GM18498 (cell line): ENCODE measurements at regions not wholly inside any gene's neighbourhood (a gene's known extent, or its start where the extent isn't known, plus 50 kb on each side); places are given as distances from the start of the nearest gene placed in this dataset.
A peak's percentile ranks its signal among the peaks of the same experiment; 100 is the strongest.

Experiments used
- ATAC-seq: cut with Tn5 transposase; IDR thresholded peaks from one replicate; pipeline ENCODE4 v1.9.1; 2021; ENCODE audit warnings: mild to moderate bottlenecking, moderate library complexity; ENCODE audit not compliant: unreplicated experiment

DNA sequence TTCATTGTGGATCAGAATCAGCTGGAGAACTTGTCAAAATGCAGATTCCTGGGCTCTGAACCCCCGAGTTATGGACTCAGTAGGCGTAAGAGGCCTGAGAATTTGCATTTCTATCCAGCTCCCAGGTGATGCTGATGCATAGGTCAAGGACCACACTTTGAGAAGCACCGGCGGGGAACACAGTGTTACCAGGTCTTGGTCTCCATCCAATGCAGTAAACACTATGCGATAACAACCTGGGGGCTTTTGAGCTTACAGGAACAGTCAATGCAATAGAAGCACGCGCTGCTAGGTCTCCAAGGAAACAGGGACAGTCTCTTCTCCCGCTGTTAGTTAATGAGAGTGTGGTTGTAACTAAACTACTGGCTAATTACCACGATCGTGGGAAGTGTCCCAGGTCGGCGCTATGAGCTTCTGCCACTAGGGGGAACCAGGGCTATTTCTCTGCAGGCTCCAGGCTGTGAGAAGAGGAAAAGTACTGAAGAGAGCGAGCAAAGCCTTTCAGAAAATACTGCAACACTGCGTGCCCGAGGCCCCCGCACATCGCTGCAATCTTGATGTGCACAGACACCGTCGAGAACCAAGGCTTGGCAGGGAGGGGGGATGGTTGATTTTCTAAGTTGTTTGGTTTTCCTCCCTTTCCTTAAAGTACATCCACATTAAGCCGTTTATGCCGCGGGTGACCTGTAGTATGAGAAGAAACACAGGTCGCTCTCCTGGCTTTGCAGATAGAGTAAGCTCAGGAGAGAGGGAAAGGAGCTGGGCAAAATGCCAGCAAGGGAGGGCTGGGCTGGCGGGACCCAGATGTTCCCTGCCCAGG, 52.0 kb upstream of the KCNA1 start:
- ATAC-seq = peak; percentile 70

DNA sequence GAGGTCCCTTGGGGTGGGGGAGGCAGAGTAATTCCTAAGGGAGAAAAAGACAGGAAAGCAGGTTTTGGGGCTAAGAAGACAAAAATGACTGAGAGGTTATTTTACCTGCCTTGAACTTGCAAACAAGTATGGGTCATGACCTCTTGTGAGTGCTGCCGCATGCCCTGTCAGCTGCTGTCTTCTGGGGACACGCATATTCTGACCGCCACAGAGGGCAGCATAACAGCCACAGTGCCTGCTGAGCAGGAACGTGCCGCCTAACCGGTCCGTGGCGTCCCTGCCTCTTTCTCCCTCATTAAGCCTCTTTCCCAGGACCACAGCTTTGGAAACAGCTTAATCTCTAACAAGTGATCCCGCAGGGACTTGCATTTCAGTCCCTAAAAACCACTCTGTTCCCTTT, 51.3 kb upstream of the KCNA1 start:
- peak; percentile 22 for ATAC-seq

DNA sequence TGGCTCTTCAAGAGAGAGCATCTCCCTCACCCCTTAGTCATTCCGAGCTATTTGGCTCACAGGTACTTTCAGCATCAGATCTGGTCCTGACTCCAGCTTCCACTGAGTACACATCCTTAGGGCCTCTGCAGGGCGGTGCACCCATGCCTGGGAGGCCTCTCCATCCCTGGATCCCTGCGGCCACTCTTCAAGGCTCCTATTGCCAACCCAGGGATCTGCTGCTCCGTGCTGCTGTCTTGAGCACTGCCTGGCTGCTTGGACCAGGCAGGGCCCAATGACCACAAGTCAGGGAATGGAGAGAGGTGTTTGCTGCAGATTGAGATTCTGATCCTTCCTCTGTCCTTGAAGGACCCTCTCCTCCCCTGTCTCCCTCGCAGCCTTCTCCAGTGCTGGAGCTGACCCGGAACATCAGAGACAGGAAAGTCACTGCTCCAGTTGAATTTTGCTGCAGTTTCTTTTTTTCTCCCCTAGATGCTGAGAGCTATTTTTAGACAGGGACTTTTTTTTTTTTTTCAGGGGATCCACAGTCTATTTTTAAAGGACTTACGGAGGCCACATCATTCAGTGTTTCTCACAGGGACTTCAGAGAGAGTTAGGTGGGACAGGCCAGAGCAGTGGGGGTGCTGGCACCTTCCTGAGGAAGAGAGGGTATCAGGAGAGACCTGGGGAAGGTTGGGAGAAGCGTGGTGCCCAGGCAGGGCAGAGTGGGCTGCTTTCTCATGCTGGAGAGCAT, 50.1 kb upstream of the KCNA1 start:
- no peak for ATAC-seq
